T-cell (primary cell): ENCODE measurements at regions not wholly inside any gene's neighbourhood (a gene's known extent, or its start where the extent isn't known, plus 50 kb on each side); places are given as distances from the start of the nearest gene placed in this dataset.

Source experiments
- ATAC-seq, 4 experiments: fragments of 200-7000 bp in 3 of 4; fragments of 150-1000 bp in 1 of 4; cut with Tn5 transposase; replicated peaks in 1 of 4; 1 replicate in 3 of 4; 2 replicates in 1 of 4; pipeline ENCODE4 v1.10.0; 2021; ENCODE audit warnings: moderate library complexity in 3 of 4, mild to moderate bottlenecking in 2 of 4, moderate number of reproducible peaks in 1 of 4
- CTCF ChIA-PET, 2 donors: fragments of 300-600 bp; sonication (Branson Sonifier 250); formaldehyde crosslinking; loops; one replicate each; lab custom pipeline; 2022; ENCODE audit warnings: antibody characterized with exemption in 2 of 2; lab: Charles Lee
- POLR2A ChIA-PET, 2 donors: fragments of 300-600 bp; sonication (Branson Sonifier 250); formaldehyde crosslinking; loops; one replicate each; lab custom pipeline; 2022; ENCODE audit warnings: antibody characterized with exemption in 2 of 2; lab: Charles Lee
- DNase-seq, 35 experiments: peaks; one replicate each; pipeline versions ENCODE4 v3.0.0 to v3.0.0-alpha.2; 2013 to 2023
- H3K27ac ChIP-seq: one replicate; pipeline ENCODE4 v1.5.1; 2013; ENCODE audit warnings: low read length
- H3K27me3 ChIP-seq, 2 experiments: replicated peaks in 1 of 2; 1 replicate in 1 of 2; 2 replicates in 1 of 2; pipeline versions ENCODE4 v1.6.1 to v1.7.0; 2013; ENCODE audit warnings: low read length in 1 of 2, mixed read lengths in 1 of 2; ENCODE audit not compliant: control insufficient read depth in 2 of 2, insufficient read depth in 2 of 2; ENCODE audit errors: extremely low read depth in 1 of 2
- H3K36me3 ChIP-seq, 2 donors: 1 replicate in 1 of 2; 2 replicates in 1 of 2; pipeline versions ENCODE4 v1.6.1 to v1.7.0; 2013; ENCODE audit warnings: low read length in 1 of 2; ENCODE audit not compliant: control insufficient read depth in 2 of 2, insufficient read depth in 1 of 2; ENCODE audit errors: extremely low read depth in 1 of 2
- H3K4me1 ChIP-seq, 2 experiments: 1 replicate in 1 of 2; 2 replicates in 1 of 2; pipeline versions ENCODE4 v1.6.1 to v1.7.0; 2013; ENCODE audit warnings: low read length in 2 of 2, mixed read lengths in 1 of 2; ENCODE audit not compliant: insufficient read depth in 2 of 2, control insufficient read depth in 1 of 2; ENCODE audit errors: extremely low read depth in 1 of 2
- H3K4me3 ChIP-seq, 2 donors: 1 replicate in 1 of 2; 2 replicates in 1 of 2; pipeline versions ENCODE4 v1.5.1 to v1.7.0; 2013; ENCODE audit warnings: mild to moderate bottlenecking in 2 of 2, low read length in 1 of 2, moderate library complexity in 1 of 2; ENCODE audit not compliant: control insufficient read depth in 1 of 2; ENCODE audit errors: extremely low read depth in 1 of 2
- H3K9me3 ChIP-seq: 2 replicates; pipeline ENCODE4 v1.7.0; 2013
- H3K27ac Mint-ChIP-seq, 2 donors: one replicate each; pipeline ENCODE4 v1.8.0; 2020 to 2021; ENCODE audit warnings: mild to moderate bottlenecking in 2 of 2, mixed read lengths in 2 of 2
- H3K27me3 Mint-ChIP-seq, 2 donors: one replicate each; pipeline ENCODE4 v1.8.0; 2021 to 2022; ENCODE audit warnings: mixed read lengths in 2 of 2
- H3K36me3 Mint-ChIP-seq: one replicate; pipeline ENCODE4 v1.8.0; 2021; ENCODE audit warnings: mixed read lengths
- H3K4me1 Mint-ChIP-seq, 3 donors: one replicate each; pipeline ENCODE4 v1.8.0; 2020 to 2022; ENCODE audit warnings: mixed read lengths in 3 of 3, mild to moderate bottlenecking in 1 of 3
- H3K4me3 Mint-ChIP-seq, 3 donors: one replicate each; pipeline ENCODE4 v1.8.0; 2020 to 2022; ENCODE audit warnings: mild to moderate bottlenecking in 3 of 3, mixed read lengths in 3 of 3, moderate library complexity in 3 of 3
- H3K9me3 Mint-ChIP-seq, 3 donors: one replicate each; pipeline ENCODE4 v1.8.0; 2020 to 2022; ENCODE audit warnings: mixed read lengths in 3 of 3
- WGBS: methylation state at CpG from one replicate; pipeline ENCODE4 v1.1.5; 2013; ENCODE audit warnings: missing lambda C conversion rate; ENCODE audit not compliant: insufficient coverage; 5-methylcytosine and 5-hydroxymethylcytosine counted together

DNA sequence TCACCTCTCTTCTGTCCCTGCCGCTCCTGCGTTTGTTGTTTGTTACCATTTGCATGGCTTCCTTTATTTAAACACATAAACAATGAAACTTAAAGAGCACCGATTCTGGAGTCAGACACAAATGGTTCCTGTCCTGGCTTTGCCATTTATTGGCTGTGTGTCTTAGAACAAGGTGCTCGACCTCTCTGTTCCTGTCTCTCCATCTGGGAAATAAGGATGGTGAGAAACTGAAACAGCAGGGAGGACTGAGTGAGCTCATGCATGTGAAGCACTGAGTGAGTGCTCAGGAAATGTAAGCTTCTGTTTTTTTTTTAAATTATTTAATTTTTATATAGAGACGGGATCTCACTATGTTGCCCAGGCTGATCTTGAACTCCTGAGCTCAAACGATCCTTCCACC is 148.2 kb upstream of the WNT4 start:
- Histone ChIP-seq H3K4me1 (no peaks in the 10 kb centered on the region), H3K27me3 (peaks cover 0 to 27% of the 10 kb centered on the region in 2 experiments), H3K4me3 (no peak overlapping the region), H3K27ac (no peak overlapping the region), H3K9me3 (no peaks in the 10 kb centered on the region), H3K36me3 (no peaks in the 10 kb centered on the region)
- H3K27me3 Mint-ChIP-seq = peaks cover 26 to 41% of the 10 kb centered on the region in 2 donors
- H3K27ac Mint-ChIP-seq = no peak overlapping the region
- H3K36me3 Mint-ChIP-seq = no peaks in the 10 kb centered on the region
- H3K4me3 Mint-ChIP-seq = no peak overlapping the region
- H3K4me1 Mint-ChIP-seq = no peaks in the 10 kb centered on the region
- WGBS = 29% methylated on average over 1 of the region's 6 CpGs
- no peak for DNase-seq
- no peak for ATAC-seq
- H3K9me3 Mint-ChIP-seq = peaks cover 0 to 5% (median 0%) of the 10 kb centered on the region in 3 donors
- CTCF ChIA-PET = no interaction called here
- POLR2A ChIA-PET = no interaction called here

DNA sequence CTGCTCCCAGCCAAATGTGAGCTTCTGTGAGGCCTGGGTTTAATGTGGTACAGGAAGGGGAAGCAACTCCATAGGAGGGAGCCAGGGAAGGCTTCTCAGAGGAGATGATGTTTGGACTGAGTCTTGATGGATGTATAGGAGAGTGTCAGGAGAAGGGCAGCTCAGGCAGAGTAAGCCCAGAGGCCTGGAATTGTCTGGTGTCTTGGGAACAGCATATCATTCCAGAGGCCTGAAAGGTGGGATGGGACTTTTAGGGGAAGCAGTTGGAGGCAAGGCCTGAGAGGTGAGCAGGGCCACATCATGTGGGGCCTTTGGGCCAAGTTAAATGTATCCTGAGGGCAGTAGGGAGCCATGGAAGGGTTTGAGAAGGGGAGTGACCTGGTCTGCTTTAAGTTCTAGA is 148.6 kb upstream of the WNT4 start:
- H3K9me3 ChIP-seq = no peaks in the 10 kb centered on the region
- no peak for ATAC-seq
- H3K27ac Mint-ChIP-seq = no peak overlapping the region
- H3K4me1 Mint-ChIP-seq = peaks cover 0 to under 1% (median 0%) of the 10 kb centered on the region in 3 donors
- no peak overlapping the region for H3K4me3 ChIP-seq
- no peak overlapping the region for H3K27ac ChIP-seq
- POLR2A ChIA-PET = no interaction called here
- no peaks in the 10 kb centered on the region for H3K4me1 ChIP-seq
- H3K27me3 Mint-ChIP-seq = peaks cover 27 to 46% of the 10 kb centered on the region in 2 donors
- no peaks in the 10 kb centered on the region for H3K36me3 Mint-ChIP-seq
- H3K9me3 Mint-ChIP-seq = peaks cover 0 to 5% (median 0%) of the 10 kb centered on the region in 3 donors
- H3K4me3 Mint-ChIP-seq = no peak overlapping the region
- H3K27me3 ChIP-seq = peaks cover 0 to 28% of the 10 kb centered on the region in 2 experiments
- no peaks in the 10 kb centered on the region for H3K36me3 ChIP-seq
- no peak for DNase-seq
- CTCF ChIA-PET = no interaction called here

GRCh38 chr1:22292011-22292788 is 149.3 kb upstream of the WNT4 start:
- Histone ChIP-seq H3K4me1 (peaks cover 0 to 3% of the 10 kb centered on the region in 2 experiments), H3K27ac (no peak overlapping the region), H3K4me3 (no peak overlapping the region), H3K36me3 (no peaks in the 10 kb centered on the region), H3K9me3 (no peaks in the 10 kb centered on the region), H3K27me3 (peaks cover 0 to 34% of the 10 kb centered on the region in 2 experiments)
- 60% methylated on average over 14 of the region's 16 CpGs for WGBS
- H3K36me3 Mint-ChIP-seq = no peaks in the 10 kb centered on the region
- H3K9me3 Mint-ChIP-seq = peaks cover 0 to 5% (median 0%) of the 10 kb centered on the region in 3 donors
- DNase-seq (no peak), ATAC-seq (no peak)
- POLR2A ChIA-PET = no interaction called here
- CTCF ChIA-PET = interaction anchor here in 1 of 2 donors (0.6 kb wide), 1 partner anchor 17 kb away, joined by 3 read pairs; no protein-coding TSS in a partner anchor
- H3K4me3 Mint-ChIP-seq = no peak overlapping the region
- H3K4me1 Mint-ChIP-seq = peaks cover 0 to 2% (median 0%) of the 10 kb centered on the region in 3 donors
- H3K27ac Mint-ChIP-seq = no peak overlapping the region
- peaks cover 30 to 53% of the 10 kb centered on the region in 2 donors for H3K27me3 Mint-ChIP-seq

- Mint-ChIP-seq H3K9me3 (peaks cover 0 to 5% (median 0%) of the 10 kb centered on the region in 3 donors), H3K4me1 (peaks cover 0 to 2% (median 0%) of the 10 kb centered on the region in 3 donors), H3K27me3 (peaks cover 43 to 70% of the 10 kb centered on the region in 2 donors), H3K4me3 (no peak overlapping the region), H3K27ac (no peak overlapping the region), H3K36me3 (no peaks in the 10 kb centered on the region)
- Histone ChIP-seq H3K36me3 (no peaks in the 10 kb centered on the region), H3K4me1 (peaks cover 0 to 3% of the 10 kb centered on the region in 2 experiments), H3K4me3 (no peak overlapping the region), H3K9me3 (no peaks in the 10 kb centered on the region), H3K27me3 (peaks cover 8 to 48% of the 10 kb centered on the region in 2 experiments), H3K27ac (no peak overlapping the region)
- no CpG with 5 or more reads among the region's 2 CpGs for WGBS
- POLR2A ChIA-PET = no interaction called here
- no peak for ATAC-seq
- CTCF ChIA-PET = interaction anchor here in 1 of 2 donors (0.6 kb wide), 1 partner anchor 20 kb away, joined by 4 read pairs; no protein-coding TSS in a partner anchor
- DNase-seq = no peak
Observed at GRCh38 chr1:22295396-22295795, 152.5 kb upstream of the WNT4 start.

DNA sequence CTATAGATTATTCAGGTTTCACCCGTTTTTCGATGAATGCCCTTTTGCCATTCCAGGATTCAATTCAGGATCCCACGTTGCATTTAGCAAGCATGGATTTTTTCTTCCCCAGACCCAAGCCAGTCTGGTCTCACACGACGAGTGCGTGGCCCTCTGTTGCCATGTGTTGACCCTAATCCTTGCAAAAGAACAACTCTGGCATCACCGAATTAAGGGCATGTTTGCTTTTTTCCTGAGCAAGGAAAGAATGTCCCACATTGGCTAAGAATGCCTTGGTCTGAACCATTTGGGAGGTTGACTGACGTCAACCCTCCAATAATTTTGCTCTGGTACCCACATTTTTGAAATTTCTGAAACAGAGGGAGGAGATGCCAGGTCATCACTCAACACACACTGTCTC is 153.0 kb upstream of the WNT4 start:
- Histone ChIP-seq H3K27me3 (peaks cover 8 to 48% of the 10 kb centered on the region in 2 experiments), H3K4me3 (no peak overlapping the region), H3K9me3 (no peaks in the 10 kb centered on the region), H3K4me1 (peaks cover 0 to 3% of the 10 kb centered on the region in 2 experiments), H3K36me3 (no peaks in the 10 kb centered on the region), H3K27ac (no peak overlapping the region)
- DNase-seq = no peak
- Mint-ChIP-seq H3K4me1 (peaks cover 0 to 2% (median 0%) of the 10 kb centered on the region in 3 donors), H3K9me3 (peaks cover 0 to 5% (median 0%) of the 10 kb centered on the region in 3 donors), H3K27ac (no peak overlapping the region), H3K4me3 (no peak overlapping the region), H3K27me3 (peaks cover 44 to 74% of the 10 kb centered on the region in 2 donors), H3K36me3 (no peaks in the 10 kb centered on the region)
- ChIA-PET CTCF (no interaction called here), POLR2A (no interaction called here)
- no peak for ATAC-seq
- 68% methylated on average over 7 of the region's 8 CpGs for WGBS

DNA sequence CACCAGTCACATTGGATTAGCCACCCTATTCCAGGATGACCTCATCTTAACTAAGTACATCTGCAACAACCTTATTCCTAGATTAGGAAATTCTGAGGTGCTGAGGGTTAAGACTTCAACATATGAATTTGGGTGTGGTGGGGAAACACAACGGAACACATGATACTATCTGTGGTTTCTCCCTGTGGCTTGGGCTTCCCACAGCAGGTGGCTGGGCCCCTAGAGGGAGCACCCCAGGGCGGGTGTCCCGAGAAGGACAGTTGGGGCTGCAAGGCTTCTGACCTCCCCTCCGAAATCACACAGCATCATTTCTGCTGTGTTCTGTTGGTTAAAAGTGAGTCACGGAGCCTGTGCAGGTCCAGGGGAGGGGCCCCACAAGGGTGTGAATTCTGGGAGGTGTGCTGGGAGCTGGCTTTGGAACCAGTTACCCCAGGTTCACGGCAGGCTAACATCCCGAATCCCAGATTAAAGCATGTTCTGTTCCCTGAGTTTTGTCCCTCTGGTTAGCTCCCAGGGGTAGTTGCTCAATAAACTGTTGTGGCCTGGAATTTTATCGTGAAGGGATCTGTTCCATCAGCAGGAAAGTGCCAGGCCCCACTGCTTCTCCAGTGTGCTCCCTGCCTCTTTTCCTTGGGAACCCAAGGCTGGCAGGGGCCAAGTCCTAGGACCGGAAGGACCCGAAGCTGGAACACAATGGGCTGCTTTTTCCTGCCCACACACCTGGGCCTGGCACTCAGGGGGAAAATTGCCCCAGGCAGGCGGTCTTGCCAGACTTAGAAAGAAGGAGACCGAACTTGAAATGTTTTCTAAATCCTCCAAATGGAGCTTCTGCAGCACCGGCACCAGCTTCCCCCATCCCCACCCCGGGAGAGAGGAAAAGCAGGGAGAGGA is 154.0 kb upstream of the WNT4 start:
- Histone ChIP-seq H3K27me3 (peaks cover 8 to 42% of the 10 kb centered on the region in 2 experiments), H3K4me1 (peaks cover 0 to 3% of the 10 kb centered on the region in 2 experiments), H3K4me3 (no peak overlapping the region), H3K27ac (no peak overlapping the region), H3K9me3 (no peaks in the 10 kb centered on the region), H3K36me3 (no peaks in the 10 kb centered on the region)
- Mint-ChIP-seq H3K36me3 (no peaks in the 10 kb centered on the region), H3K27ac (no peak overlapping the region), H3K4me1 (peaks cover 0 to 2% (median 0%) of the 10 kb centered on the region in 3 donors), H3K27me3 (peaks cover 48 to 75% of the 10 kb centered on the region in 2 donors), H3K4me3 (no peak overlapping the region), H3K9me3 (peaks cover 0 to 5% (median 0%) of the 10 kb centered on the region in 3 donors)
- no peak for DNase-seq
- ChIA-PET CTCF (no interaction called here), POLR2A (no interaction called here)
- WGBS = 43% methylated on average over 7 of the region's 14 CpGs
- no peak for ATAC-seq
